ENCODE measurements at regions not wholly inside any gene's neighbourhood (a gene's known extent, or its start where the extent isn't known, plus 50 kb on each side); places are given as distances from the start of the nearest gene placed in this dataset.
"Not testable (repeated sequence)": the region's sequence is repeated elsewhere in the genome, so short reads cannot be mapped to it uniquely, and the experiment has no call there.

DNA sequence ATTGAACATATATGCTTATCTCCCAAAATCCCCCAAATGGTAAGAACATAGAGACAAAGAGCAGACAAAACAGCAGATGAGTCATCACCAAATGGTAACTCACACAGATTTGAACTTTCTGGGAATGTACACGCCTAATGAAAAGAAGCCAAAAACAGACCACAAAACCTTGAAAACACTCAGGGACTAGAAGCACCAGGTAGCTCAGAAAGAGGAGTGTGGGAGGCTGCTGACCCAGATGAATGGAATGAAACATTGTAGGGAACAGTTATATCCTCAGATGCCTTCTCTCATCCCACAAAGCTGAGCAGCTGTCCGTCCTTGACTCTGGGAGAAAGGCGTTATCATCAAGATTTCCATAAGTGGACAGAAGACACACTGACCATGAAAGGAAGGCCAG, 307.0 kb upstream of the USP25 start:
- in situ Hi-C loops (cut with MboI; ENCODE audit: low sequenced_read_pairs), result no loop called here

DNA sequence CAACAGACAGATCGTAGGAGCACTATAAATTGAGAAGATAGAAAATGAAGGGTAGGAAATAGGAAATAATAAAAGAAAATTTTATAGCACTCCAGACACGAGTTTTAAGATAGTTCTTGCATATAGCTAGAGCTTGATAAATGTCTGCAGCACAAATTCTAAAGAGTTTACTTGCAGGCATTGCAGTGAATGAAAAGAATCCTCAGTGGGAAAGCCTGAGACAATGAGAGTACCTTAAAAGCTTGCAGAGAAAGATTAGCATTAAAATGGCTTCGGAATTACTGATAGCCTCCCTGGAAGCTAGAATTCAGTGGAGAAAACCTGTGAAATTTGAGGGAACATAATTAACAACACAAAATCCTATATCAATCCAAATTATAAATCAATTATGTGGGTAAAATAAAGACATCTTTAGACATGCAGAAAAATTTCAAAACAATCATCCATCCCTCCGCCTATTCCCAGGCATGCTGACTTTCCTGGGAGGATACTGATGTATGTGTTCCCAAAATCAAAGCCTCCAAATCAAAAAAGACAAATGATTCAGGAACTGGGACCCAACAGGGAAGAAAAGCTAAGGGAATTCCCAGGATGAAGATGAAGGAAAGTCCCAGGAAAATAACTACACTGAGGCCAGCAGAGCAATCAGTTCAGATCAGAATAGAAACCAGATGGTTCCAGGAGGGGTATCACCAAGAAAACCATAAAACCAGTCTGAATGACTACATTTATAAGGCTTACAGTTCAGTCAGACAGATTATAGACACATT, 305.9 kb upstream of the USP25 start:
- in situ Hi-C loops (cut with MboI; ENCODE audit: low sequenced_read_pairs), result no loop called here

DNA sequence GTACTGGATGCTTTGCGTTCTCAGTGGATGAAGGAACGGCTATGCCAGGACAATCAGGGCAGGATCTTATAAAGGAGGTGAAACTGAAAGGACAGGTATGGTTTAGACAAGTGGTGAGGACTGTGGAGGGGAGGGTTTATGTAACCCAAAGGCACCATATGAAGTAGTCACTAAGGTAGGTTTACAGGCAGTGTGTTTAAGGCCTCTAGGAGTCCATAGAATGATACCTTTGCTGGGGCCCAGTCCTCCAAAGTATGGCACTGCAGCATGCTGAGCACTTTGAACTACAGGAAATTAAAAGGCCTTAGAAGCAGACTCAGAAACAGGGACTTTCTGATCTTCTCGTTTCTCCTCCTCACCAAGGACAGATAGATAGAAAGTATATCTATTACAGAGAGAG, 304.7 kb upstream of the USP25 start:
- in situ Hi-C loops (cut with MboI; ENCODE audit: low sequenced_read_pairs), result no loop called here

DNA sequence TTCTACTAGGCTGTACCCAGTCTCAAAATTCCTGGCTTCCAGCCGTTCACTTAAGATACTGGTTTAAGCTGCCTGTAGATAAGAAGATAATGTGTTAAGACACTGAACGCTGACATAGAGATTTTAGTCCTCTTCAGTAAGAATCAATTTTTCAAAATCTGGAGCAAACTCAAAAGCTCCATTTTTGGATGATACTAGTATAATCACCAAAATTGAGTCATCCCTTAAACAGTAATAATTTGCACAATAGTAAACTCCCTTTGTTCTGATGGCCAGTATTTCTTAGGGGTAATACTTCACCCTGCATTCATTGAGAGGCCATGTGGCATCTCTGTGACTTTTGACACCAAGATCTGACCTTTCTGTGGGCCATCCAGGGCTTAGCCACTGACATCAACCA, 299.8 kb upstream of the USP25 start:
- in situ Hi-C loops (cut with MboI; ENCODE audit: low sequenced_read_pairs), result no loop called here

DNA sequence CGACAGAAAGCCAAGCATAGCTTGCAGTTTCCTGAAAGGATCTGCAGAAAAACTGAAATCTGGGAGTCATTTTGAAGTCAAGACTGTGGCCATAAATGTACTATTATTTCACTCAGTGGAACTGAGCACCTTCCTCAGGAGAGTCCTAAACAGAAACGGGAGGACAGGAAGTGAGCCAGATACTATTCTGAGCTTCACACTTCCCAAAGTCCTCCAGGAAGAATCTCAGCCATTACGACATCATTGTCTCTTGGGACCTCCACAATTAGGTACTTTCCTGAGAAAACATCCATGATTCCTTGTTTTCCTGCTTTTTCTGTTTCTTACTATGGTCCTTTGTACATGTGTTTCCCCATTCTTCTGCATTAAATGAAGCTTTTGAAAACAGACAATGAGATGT, 299.2 kb upstream of the USP25 start:
- in situ Hi-C loops (cut with MboI; ENCODE audit: low sequenced_read_pairs), result no loop called here

DNA sequence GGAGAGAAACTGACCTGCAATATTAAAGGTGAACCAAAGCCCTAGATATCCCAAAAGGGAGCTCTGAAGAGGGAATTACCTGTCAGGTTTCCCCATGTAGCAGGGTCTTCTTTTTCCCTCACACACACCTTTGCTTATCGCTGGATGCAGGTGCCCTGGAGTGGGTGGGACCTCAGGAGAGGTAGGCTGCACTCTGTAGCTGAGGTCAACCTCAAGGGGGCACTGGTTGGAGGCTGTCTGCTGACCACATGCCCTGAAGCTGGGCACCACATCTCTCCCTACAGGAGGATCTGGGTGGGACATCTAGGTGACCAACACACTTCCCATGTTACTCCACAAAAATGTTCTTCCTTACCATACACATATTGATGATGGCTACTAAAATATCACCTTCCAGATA, 298.7 kb upstream of the USP25 start:
- in situ Hi-C loops (cut with MboI; ENCODE audit: low sequenced_read_pairs), result no loop called here

DNA sequence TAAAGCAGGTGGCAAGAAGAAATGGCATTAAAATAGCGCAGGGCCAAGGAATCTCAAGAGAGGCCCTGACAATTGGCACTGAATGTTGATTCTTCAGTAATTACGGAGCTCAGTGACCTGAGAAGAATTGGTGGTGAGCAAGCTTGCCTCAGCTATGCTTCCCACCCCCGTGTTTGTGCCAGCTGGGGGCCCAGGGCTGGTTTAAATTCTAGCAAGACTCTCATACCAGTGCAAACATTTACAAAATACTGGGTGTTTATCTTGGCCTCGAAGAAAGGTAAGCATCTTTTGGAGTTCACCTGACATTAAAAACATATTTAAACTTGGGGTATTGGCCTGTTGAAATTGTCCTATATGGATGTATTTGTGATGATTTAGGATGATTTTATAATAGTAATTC, 296.7 kb upstream of the USP25 start:
- in situ Hi-C loops (cut with MboI; ENCODE audit: low sequenced_read_pairs), result no loop called here

DNA sequence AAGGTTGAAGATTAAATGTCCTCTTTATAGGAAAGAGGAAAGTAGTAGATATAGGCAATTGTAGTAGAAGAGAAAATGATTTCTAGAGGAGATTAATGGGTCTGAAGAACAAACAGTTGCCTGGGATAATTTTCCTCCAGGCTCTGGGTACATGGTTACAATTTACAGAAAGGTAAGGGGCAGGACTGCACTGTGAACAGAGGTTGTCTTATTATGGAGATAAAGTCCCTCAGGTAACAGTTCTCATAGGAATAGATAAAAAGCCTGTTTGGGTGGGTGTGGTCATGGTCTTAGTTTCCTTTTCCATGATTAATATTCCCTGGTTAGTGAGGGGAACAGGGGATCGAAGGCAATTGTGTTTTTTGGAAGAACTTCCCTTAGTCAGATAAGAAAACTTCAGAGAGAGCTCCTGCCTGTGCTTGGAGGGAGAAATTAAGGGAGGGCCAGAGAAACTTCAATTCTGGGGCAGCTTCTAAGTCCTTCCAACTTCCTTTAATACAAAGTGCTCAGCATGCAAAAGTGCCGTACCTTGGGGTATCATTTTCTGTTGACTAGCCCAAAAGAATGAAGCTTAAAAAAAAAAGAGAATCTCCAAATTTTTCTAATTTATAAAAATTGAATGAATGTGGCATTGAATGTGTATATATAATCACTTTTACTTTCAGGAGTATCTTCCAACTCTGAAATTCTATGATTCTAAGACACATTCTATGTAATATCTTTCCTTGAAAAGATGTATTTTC, 295.4 kb upstream of the USP25 start:
- in situ Hi-C loops (cut with MboI; ENCODE audit: low sequenced_read_pairs), result no loop called here

DNA sequence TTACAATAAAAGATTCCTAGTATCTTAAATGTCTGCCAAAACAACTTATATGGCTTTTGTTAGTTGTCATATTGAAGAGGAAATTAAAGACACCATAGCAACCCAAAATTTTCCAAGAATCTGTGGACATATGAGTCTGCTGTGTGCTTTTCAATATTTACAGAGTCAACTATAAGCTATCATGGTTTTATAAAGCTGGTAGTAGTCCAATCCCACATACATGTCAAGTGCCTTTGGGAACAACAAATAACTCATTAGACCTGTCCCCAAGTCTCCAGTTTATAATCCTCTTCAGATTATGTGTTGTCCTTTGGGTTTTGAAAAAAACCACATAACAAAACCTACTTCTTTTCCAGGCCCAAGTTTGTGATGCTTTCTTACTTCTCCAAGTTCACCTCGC, 293.8 kb upstream of the USP25 start:
- in situ Hi-C loops (cut with MboI; ENCODE audit: low sequenced_read_pairs), result no loop called here

DNA sequence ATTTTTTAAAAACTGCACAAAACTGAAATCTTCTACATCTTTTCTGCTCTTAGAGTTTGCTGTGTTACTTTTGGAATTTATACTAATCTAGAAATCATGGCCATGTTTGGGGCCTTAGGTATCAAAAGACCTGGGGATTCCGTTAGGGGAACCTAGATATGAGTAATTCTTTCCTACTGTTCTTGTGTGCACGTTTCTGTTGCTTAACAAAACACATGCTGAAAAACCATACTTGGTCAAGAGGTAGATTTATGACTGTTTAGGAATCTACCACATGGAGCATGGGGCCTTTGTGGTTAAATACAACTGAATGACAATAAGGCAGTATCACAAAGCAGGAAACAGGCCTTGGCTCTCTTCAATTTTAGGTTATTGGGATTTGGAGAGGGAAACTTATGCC, 291.9 kb upstream of the USP25 start:
- in situ Hi-C loops (cut with MboI; ENCODE audit: low sequenced_read_pairs), result no loop called here

DNA sequence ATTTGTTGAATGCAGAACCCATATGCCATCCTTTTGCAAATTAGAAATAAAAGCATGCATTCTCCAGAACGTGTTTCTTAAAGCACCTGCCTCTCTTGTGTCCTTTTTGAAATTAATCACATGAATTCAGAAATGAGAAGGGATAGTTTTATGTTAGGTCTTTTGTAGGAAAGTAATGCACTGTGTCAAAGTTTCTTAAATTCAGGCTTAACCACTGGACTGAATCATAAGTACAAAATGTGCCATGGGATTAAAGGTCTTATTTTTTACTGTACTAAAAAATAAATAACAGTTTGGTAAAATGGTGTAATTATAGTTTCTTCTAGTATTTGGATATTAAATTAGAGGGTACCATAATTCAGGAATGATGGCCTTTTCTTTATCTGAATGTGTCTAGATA, 290.1 kb upstream of the USP25 start:
- in situ Hi-C loops (cut with MboI; ENCODE audit: low sequenced_read_pairs), result no loop called here

DNA sequence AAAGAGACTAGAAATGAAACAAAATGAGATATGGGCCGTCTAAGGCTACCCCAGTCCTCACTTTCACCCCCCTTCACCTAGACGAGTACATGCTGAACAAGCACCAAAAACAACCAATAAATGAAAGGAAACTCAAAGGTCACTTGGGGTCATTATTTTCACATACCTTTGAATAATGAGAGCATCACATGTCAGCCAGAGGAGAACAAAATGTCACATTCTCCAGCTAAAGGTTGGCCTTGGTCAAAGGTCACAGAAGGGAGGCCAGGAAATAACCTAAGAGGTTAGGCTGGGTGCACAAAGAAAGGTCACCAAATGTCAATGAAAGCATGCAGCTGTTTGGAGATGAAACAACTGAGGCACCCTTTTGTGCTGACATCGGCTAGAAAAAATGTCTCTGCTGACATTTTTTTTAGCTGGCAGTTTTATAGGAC, 288.7 kb upstream of the USP25 start:
- in situ Hi-C loops (cut with MboI; ENCODE audit: low sequenced_read_pairs), result no loop called here

DNA sequence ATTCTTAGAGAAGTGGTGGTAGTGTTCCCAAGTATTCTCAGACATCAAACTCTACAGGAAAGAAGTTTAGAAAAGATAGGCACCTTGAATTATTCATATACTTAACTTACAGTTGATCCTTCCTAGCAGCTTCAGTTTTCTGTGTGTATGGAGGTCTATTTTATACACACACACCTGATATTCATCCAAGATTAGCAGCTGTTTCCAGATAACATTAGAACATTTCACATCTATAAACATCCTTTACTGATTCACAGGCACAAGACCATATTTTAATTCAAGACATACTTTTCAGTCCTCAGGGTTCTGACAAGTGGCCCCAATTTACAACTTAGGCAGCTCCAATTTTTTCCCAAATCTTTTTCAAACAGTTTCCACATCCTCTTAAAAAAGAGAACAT, 287.8 kb upstream of the USP25 start:
- in situ Hi-C loops (cut with MboI; ENCODE audit: low sequenced_read_pairs), result no loop called here

DNA sequence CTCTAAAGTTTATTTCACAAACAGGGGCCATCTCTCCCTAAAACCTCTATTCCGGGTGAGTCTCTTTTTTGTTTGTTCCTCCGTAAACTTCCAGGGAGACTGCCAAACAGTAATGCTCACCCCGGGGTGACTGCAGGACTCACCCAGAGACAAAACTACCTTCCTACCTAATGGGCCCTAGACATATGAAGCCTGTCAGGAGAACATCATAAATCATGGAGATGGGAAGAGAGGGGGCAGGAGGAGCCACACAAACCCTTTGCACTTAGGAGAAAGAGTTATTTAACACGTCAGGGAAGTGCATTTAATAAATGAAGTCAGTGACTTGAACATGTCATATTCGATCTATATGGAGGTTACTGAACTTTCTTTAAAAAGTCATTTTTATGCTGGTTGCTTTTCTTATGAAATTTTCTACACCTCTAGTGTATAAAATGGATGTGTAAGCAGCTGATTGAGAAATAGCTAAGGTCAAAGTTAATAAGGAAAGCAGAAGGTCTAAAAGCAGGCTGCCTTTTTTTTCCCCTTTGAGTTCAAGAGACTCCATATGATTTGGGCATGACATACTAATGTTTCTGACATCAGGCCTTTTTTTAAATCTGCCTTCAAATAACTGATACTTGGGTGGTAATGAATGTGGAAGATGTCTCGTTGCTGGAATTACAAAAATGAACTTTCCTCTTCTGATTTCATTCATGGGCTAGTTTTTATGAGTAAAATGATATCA, 286.9 kb upstream of the USP25 start:
- in situ Hi-C loops (cut with MboI; ENCODE audit: low sequenced_read_pairs), result no loop called here

DNA sequence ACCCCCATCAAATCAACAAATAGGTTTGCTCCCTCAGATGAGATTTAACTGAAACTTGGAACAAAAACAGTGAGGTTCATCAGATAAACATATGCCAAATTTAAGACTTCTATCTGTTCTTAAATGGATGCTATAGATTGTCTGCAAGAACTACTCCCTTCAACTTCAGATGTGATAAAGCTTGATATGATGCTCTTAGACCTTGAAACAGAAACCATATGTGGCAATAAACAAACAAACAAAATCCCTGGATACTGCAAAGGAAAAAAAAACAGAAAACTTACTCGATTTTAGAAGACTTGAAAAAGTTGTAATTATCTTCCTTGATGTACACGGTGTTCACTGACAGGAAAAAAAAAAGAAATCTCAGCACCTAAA, 286.1 kb upstream of the USP25 start:
- in situ Hi-C loops (cut with MboI; ENCODE audit: low sequenced_read_pairs), result no loop called here

DNA sequence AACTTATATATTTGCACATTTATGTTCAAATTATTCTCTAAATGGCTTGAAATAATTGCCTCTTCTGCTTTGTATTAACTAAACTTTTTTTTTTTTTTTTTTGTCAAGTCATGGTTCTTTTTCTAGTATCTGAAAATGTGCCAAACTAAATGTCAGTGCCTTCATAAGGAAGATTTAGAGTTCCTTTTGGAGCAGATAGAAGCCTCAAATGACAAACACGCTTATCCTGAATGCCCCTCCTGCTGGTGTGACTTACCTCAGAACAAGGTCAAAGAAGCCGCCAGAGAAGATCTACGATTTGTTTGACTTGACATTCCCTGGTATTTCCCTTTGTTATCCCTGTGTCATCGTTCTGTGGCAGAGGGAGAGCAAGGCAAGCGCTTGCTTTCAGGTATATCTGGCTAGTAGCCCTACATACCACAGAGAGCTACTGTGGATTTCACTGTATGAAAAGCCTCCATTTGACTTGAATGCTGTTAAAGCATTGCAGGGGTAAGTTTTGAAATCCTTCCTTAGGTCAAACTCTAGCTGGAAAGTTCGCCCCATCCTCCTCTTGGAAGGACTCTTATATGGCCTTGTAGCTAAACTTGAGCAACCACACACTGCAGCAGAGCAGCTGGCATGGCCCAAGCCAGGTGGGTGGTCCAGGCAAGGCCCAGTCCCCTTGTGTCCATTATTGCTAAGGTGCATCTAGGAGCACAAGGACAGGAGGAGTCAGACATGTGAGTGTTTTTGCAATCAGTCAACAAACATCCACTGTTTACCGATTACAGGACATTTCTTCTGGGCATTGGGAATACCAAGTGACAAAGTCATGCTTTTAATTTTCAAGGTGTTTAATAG, 285.4 kb upstream of the USP25 start:
- in situ Hi-C loops (cut with MboI; ENCODE audit: low sequenced_read_pairs), result no loop called here

DNA sequence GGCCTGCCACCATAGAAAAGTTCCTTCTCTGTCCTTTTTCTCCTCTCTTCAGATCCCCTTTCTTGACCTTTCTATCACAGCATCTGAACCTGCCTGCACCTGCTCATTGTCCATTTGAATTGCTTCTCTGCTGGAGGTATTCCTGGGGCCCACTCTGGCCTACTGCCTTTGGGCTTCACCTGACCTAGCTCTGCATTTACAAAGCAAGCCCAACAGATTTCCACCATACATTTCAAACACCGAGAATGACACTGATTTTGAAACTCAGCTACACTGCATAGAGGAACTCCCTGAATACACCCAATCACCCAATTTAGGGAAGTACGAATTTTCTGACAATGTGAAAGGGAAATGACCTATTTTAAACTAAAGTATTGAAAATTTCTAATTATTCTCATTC, 284.5 kb upstream of the USP25 start:
- in situ Hi-C loops (cut with MboI; ENCODE audit: low sequenced_read_pairs), result no loop called here

DNA sequence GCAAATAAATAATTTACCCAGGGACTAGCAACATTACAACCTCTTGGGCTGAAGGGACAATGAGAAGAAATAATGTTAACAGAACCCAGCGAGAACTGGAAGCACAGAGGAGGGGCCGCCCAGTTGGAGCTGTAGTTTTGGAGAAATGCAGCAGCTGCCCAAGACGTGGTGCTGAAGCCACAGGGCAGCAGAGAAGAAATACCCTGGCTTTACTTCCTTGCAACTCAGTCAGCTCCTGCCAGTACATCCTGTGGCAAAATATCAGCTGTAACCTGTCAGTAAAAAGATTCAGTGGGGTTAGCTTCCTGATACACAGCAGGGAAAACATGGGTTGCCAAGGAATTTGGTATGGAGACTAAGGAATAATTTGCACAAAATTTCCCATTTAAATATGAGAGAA, 283.6 kb upstream of the USP25 start:
- in situ Hi-C loops (cut with MboI; ENCODE audit: low sequenced_read_pairs), result no loop called here

DNA sequence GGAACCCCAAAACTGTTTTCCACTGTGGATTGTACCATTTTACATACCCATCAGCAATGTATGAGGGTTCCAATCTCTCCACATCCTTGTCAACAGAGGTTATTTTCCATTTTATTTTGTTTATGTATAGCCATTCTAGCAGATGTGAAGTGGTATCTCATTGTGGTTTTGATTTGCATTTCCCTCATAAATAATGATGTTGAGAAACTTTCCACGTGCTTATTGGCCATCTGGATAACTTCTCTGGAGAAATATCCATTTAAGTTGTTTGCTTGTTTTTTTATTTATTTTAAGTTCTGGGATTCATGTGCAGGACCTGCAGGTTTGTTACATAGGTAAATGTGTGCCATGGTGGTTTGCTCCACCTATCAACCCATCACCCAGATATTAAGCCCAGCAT, 280.2 kb upstream of the USP25 start:
- in situ Hi-C loops (cut with MboI; ENCODE audit: low sequenced_read_pairs), result no loop called here

DNA sequence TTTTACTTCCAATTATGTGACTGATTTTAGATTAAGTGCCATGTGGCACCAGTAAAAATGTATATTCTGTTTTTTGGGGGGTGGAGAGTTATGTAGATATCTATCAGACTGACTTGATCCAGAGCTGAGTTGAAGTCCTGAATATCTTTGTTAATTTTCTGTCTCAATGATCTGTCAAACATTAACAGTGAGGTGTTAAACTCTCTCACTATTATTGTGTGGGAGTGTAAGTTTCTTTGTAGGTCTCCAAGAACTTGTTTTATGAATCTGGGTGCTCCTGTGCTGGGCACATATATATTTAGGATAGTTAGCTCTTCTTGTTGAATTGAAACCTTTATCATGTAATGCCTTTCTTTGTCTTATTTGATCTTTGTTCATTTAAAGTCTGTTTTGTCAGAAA, 276.5 kb upstream of the USP25 start:
- in situ Hi-C loops (cut with MboI; ENCODE audit: low sequenced_read_pairs), result no loop called here

DNA sequence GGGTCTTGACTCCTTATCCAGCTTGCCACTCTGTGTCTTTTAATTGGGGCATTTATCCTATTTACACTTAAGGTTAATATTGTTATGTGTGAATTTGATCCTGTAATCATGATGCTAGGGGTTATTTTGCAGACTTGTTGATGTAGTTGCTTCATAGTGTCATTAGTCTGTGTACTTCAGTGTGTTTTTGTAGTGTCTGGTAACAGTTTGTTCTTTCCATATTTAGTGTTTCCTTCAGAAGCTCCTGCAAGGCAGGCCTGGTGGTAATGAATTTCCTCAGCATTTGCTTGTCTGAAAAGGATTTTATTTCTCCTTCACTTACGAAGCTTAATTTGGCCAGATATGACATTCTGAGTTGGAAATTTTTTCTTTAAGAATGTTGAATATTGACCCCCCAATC, 276.0 kb upstream of the USP25 start:
- in situ Hi-C loops (cut with MboI; ENCODE audit: low sequenced_read_pairs), result not testable (repeated sequence)

Measured in HL-60/S4 treated with retinoic acid at 250 ng/mL for 4 days and 3 days (cell line).